Hematopoietic multipotent progenitor cell treated with erythropoietin and hydrocortisone succinate and interleukin-3 and kit ligand, for 8 days (in vitro differentiated cells): ENCODE measurements at regions not wholly inside any gene's neighbourhood (a gene's known extent, or its start where the extent isn't known, plus 50 kb on each side); places are given as distances from the start of the nearest gene placed in this dataset.

Source experiments
- DNase-seq: peaks from one replicate; pipeline ENCODE4 v3.0.0-alpha.2; 2015

- no peak for DNase-seq
These were observed 344.2 kb downstream of the LPIN1 start for GRCh38 chr2:12090590-12090989.

GRCh38 chr2:12091201-12091806 lies 344.9 kb downstream of the LPIN1 start:
- DNase-seq = no peak

DNA sequence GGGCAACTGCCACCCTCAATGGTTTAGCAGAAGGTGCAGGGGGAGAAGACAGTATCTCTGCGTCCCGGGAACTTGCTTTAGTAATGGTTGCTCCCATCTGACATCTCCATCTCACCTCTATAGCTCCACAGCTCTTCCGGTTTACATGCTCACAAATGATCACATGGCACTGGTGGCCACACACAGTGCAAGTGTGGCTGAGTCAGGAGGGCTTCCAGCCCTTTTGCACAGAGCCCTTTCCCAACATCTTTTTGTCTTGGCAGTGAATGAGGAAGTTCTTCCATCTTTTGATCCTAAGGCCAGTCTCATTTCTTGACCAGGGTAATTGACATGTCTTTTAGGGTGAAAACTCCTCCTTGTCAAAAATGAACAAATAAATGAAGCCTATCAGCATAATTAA lies 347.7 kb downstream of the LPIN1 start:
- DNase-seq = no peak

- DNase-seq = no peak
These were observed 349.8 kb downstream of the LPIN1 start for GRCh38 chr2:12096051-12096787.

DNA sequence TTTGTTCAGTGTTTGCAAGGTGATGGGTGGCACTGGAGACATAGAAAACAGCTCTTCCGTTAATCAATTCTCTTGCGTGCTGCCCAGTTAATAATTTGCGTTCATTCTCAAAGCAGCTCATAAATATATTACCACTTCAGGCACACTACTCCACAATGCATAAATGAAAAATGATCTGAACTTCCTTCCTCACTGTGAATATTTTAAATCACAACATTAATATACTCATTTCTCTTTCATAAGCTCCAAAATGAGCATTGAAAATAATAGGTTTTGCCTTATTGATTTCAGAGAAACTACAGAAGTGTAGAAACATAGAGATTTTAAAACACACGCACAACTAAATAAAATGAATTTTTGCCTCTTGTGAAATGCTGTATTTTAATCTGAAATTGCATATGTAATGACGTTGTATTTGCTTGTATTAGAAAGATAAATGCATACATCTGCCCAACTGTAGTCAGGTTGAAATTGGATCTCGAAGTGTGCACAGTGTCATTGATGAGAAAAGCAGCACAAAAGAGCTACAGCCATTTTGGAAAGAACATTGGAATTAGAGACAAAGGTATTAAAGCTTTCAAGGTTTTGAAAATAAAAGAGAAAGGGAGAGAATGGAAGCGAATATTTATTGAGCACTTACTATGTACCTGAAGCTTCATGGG lies 350.5 kb downstream of the LPIN1 start:
- no peak for DNase-seq

- no peak for DNase-seq
These were observed 351.4 kb downstream of the LPIN1 start for GRCh38 chr2:12097859-12098258.

- no peak for DNase-seq
These were observed 352.9 kb downstream of the LPIN1 start for GRCh38 chr2:12099374-12099773.

GRCh38 chr2:12102679-12103078 lies 356.2 kb downstream of the LPIN1 start:
- no peak for DNase-seq

- DNase-seq = no peak
These were observed 358.7 kb downstream of the LPIN1 start for GRCh38 chr2:12105180-12105579.

DNA sequence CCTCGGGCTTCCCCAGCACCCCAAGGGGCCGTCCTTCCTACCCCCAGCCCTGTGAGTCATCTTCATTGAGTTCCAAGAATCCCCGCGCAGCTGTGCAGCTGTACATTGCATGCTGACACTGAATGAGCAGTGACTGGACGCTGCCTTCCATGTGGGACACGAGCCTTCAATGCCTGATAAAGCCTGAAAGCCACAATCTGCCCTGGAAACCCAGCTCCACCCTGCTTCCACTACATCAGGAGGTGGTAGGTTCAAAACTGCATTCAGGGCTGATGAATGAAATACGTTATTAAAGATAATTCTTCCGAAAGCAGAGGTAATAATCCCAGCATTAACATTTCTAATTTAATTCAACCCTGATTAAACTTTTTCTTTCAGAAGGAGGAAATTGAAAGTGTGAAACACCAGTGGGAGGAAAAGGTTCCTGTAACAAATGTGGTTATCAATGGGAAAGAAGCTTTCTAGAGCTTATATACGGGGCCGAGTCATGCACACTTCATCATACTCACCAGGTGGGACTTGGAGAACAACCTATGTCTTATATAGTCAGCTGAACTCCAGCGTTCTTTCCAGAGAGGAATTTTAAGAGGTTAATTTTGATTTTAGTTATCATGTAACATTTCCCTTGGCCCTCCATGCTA lies 360.1 kb downstream of the LPIN1 start:
- DNase-seq = no peak

- DNase-seq = no peak
These were observed 360.9 kb downstream of the LPIN1 start for GRCh38 chr2:12107321-12107720.

DNA sequence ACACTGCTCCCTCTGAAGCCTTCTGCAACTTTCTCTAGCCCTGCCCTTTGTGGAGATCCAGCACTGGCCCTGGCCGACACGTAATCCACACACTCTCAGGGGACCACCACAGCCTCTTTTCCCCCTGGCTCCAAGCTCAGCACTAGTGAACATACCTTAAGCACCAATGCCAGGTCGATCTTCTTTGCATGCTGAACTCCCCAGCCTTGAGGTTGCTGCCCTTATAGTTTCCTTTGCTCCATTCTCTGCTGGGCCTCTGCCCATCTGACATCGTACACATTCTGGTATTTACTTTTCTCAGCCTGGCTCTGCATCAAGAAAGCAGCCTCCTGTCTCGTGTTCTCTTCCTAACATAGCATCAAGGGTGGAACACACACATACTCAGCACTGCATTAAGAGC lies 361.5 kb downstream of the LPIN1 start:
- no peak for DNase-seq

- no peak for DNase-seq
These were observed 363.1 kb downstream of the LPIN1 start for GRCh38 chr2:12109363-12110017.

- no peak for DNase-seq
These were observed 363.6 kb downstream of the LPIN1 start for GRCh38 chr2:12110074-12110473.

- no peak for DNase-seq
These were observed 364.0 kb downstream of the LPIN1 start for GRCh38 chr2:12110481-12110880.

GRCh38 chr2:12113412-12113811 lies 367.0 kb downstream of the LPIN1 start:
- no peak for DNase-seq

GRCh38 chr2:12114816-12115215 lies 368.4 kb downstream of the LPIN1 start:
- no peak for DNase-seq

DNA sequence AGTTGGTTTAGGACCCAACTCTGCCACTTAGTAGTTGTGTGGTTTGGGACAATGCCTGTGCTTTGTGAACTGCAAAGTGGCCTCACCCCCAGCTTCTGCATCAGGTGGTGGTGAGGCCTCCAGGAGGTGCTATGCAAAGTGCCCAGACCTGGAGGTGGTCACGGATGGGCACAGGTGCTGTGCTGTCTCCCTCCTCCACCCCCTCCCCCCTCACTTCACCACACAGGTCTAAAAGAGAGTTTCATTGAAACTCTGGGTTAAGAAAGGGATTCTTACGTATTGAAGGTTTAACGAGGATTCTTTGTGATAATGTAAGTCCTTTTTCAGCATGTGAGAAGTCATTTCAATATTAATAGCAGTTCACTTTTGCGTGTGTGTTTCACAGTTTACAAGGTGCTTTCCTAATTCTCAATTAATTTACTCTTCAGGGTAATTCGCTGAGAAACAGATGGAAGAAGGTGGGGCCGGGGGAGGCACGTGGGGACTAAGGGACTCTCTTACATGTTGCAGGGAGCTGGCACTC lies 369.9 kb downstream of the LPIN1 start:
- DNase-seq = no peak

DNA sequence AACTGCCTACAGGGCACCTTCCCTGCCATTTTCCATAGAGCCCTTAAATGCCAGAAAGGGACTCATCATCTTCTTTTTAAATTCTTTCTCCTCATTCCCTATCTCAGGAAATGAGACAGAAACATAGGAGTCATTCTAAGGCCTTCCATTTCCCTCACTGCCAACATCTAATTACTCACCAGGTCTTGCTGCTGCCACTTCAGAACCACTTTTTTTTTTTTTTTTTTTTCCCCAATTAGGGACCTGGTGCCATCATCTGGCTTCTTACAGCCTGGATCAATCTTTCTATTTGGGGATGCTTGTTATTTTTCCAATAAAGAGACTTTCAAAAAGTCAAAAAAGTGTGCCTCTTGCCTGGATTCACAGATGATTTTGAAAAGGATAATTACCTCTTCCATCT lies 373.4 kb downstream of the LPIN1 start:
- DNase-seq = no peak

GRCh38 chr2:12120281-12121150 lies 374.1 kb downstream of the LPIN1 start:
- DNase-seq = no peak

DNA sequence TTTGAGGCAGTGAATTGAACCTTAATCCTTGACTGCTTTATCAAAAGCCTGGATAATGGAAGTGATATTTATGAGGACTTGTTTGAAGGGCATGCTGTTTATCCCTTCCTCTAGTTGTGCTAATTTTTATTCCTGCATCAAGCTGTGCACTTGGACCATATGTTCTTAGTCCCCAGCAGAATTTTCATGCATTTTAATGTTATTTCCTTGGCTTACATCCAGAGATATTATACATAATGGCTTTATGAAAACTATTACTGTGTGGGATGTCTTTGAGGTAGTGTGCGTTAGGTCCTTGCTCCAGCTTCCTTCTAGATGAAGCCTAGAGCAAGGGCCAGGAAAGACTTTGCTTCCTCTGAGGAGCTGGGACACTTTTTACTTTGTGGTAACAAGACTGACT lies 378.4 kb downstream of the LPIN1 start:
- DNase-seq = no peak

DNA sequence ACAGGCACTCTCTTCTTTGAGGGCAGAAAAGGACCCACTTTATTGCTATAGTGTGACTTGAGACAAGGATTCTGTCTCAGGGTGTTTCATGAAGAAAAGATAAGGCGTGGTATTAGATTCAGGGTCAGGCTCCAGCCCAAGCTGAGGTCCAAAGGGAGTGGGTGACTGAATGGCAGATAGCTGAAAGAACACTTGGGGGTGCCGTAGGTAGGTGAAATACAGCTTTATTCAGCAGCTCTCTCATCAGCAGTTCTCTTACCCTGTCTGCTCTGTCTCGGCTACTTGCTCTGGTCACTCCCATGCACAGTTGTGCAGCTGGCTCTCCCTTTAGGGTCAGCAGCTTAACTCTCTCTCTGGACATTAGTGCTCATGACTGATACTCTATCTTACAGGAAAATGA lies 379.9 kb downstream of the LPIN1 start:
- DNase-seq = peak; percentile 44
